K562 (cell line): ENCODE measurements at regions not wholly inside any gene's neighbourhood (a gene's known extent, or its start where the extent isn't known, plus 50 kb on each side); places are given as distances from the start of the nearest gene placed in this dataset.

ENCODE experiments used
- ATAC-seq: fragments of 200-7000 bp; cut with Tn5 transposase; 3 replicates; pipeline ENCODE4 v1.9.1; 2020; ENCODE audit warnings: moderate library complexity
- BruUV-seq: library from RNA; stranded (reverse); fragments of 400-500 nt; replicated peaks from 2 replicates; lab custom pipeline; 2021; lab: Mats Ljungman, UMichigan
- CTCF ChIA-PET: fragments of 300-600 bp; formaldehyde crosslinking; extraction: SDS; loops from one replicate; lab custom pipeline; 2021; ENCODE audit warnings: low intra/inter-chr PET ratio; lab: Yijun Ruan, JAX
- POLR2A ChIA-PET: fragments of 300-600, 350-650 bp; sonication (Branson Sonifier 250); formaldehyde crosslinking; extraction: SDS; loops from one replicate; lab custom pipeline; 2021; ENCODE audit warnings: antibody characterized with exemption, inconsistent platforms; lab: Yijun Ruan, JAX
- DNase-seq, 4 experiments: peaks; one replicate each; pipeline versions ENCODE4 v3.0.0 to v3.0.0-alpha.2; 2011 to 2018; ENCODE audit warnings: low spot score in 3 of 4, mixed read lengths in 3 of 4; ENCODE audit errors: extremely low read depth in 1 of 4
- FAIRE-seq: peaks from 2 replicates; lab custom pipeline; 2011; peaks lifted over from hg19 to GRCh38; lab: Jason Lieb, UNC
- H2AFZ ChIP-seq: 2 replicates; pipeline ENCODE4 v1.6.0; 2011; ENCODE audit warnings: low read depth, low read length, control low read depth, inconsistent platforms
- H3K27ac ChIP-seq: fragments of 200-600 bp; 3 replicates; pipeline ENCODE4 v1.8.0; 2011; ENCODE audit warnings: low read depth, mild to moderate bottlenecking, control low read depth, inconsistent platforms, low read length, moderate library complexity, mixed read lengths; ENCODE audit errors: extremely low read depth
- H3K27me3 ChIP-seq, 2 experiments: fragments of 300-600 bp in 1 of 2; 2 replicates in 1 of 2; 3 replicates in 1 of 2; pipeline versions ENCODE4 v1.6.0 to v1.8.0; 2011; ENCODE audit warnings: inconsistent platforms in 2 of 2, low read length in 2 of 2, mild to moderate bottlenecking in 1 of 2, mixed read lengths in 1 of 2, moderate library complexity in 1 of 2; ENCODE audit not compliant: control insufficient read depth in 2 of 2, insufficient read depth in 2 of 2
- H3K36me3 ChIP-seq: fragments of 300-600 bp; 3 replicates; pipeline ENCODE4 v1.8.0; 2011; ENCODE audit warnings: mild to moderate bottlenecking, low read length, inconsistent platforms; ENCODE audit not compliant: control insufficient read depth, insufficient read depth
- H3K4me1 ChIP-seq, 2 experiments: fragments of 200-600 bp in 1 of 2; replicated peaks in 1 of 2; 2 replicates in 1 of 2; 3 replicates in 1 of 2; pipeline versions ENCODE4 v1.5.1 to v1.8.0; 2011; ENCODE audit warnings: inconsistent platforms in 2 of 2, low read length in 2 of 2, mild to moderate bottlenecking in 1 of 2, mixed read lengths in 1 of 2, moderate library complexity in 1 of 2; ENCODE audit not compliant: control insufficient read depth in 2 of 2, insufficient read depth in 2 of 2
- H3K4me2 ChIP-seq: 2 replicates; pipeline ENCODE4 v1.6.1; 2011; ENCODE audit warnings: low read length, control low read depth, inconsistent platforms, mixed read lengths; ENCODE audit not compliant: insufficient read depth
- H3K4me3 ChIP-seq: fragments of 200-600 bp; sonication (generic), shearing (Covaris generic); 2 replicates; pipeline ENCODE4 v1.5.1; 2016; ENCODE audit warnings: control low read depth, inconsistent platforms
- H3K79me2 ChIP-seq: fragments of 200-600 bp; 3 replicates; pipeline ENCODE4 v1.8.0; 2011; ENCODE audit warnings: low read length, inconsistent platforms; ENCODE audit not compliant: control insufficient read depth, insufficient read depth
- H3K9ac ChIP-seq, 2 experiments: 2 replicates each; pipeline versions ENCODE4 v1.6.0 to v1.6.1; 2011; ENCODE audit warnings: low read depth in 2 of 2, low read length in 2 of 2, control low read depth in 1 of 2, inconsistent platforms in 1 of 2, mild to moderate bottlenecking in 1 of 2, mixed read lengths in 1 of 2; ENCODE audit not compliant: insufficient read depth in 1 of 2
- H3K9me1 ChIP-seq: one replicate; pipeline ENCODE4 v1.6.0; 2011; ENCODE audit warnings: inconsistent platforms, mild to moderate bottlenecking, low read length, moderate library complexity; ENCODE audit not compliant: control insufficient read depth, insufficient read depth
- H3K9me3 ChIP-seq: replicated peaks from 2 replicates; pipeline ENCODE4 v1.5.1; 2011; ENCODE audit warnings: low read depth, low read length, inconsistent platforms; ENCODE audit not compliant: control insufficient read depth, insufficient read depth
- H4K20me1 ChIP-seq: replicated peaks from 2 replicates; pipeline ENCODE4 v1.6.1; 2011; ENCODE audit warnings: low read length, inconsistent platforms, mixed read lengths; ENCODE audit not compliant: control insufficient read depth, insufficient read depth
- BHLHE40 ChIP-seq: IDR thresholded peaks from 2 replicates; pipeline ENCODE4 v1.6.1; 2011; ENCODE audit warnings: low read length, improper control_type of control experiment
- DNMT1 ChIP-seq: fragments of 450-650 bp; IDR thresholded peaks from 2 replicates; pipeline ENCODE4 v1.6.1; 2016; ENCODE audit warnings: antibody characterized with exemption, mild to moderate bottlenecking
- RAD21 ChIP-seq, 2 experiments: fragments of 250-450 bp in 1 of 2; fragments of 450-650 bp in 1 of 2; sonication (Bioruptor Pico) in 1 of 2; formaldehyde crosslinking in 1 of 2; IDR thresholded peaks in 1 of 2; conservative IDR thresholded peaks in 1 of 2; 2 replicates each; pipeline versions ENCODE4 v1.4.0 to v1.8.0; 2020 to 2022; ENCODE audit warnings: mild to moderate bottlenecking in 2 of 2, moderate library complexity in 1 of 2
- SMC3 ChIP-seq: conservative IDR thresholded peaks from 2 replicates; pipeline ENCODE4 v1.6.1; 2011; ENCODE audit warnings: low read depth, low read length, improper control_type of control experiment; ENCODE audit not compliant: insufficient read depth
- WGBS: fragments of 100-300 bp; shearing (Covaris generic); methylation state at CpG from one replicate; pipeline ENCODE4 v1.1.6; 2016; ENCODE audit warnings: low coverage, mixed read lengths; ENCODE audit not compliant: insufficient coverage; ENCODE audit errors: missing lambda C conversion rate; 5-methylcytosine and 5-hydroxymethylcytosine counted together
- in situ Hi-C: fragments of 300-500 bp; cut with MboI; formaldehyde crosslinking; loops from 4 replicates; pipeline ENCODE4 v1.15.0; 2018; ENCODE audit warnings: inconsistent platforms, mixed read lengths
- intact Hi-C: fragments of 100-400 bp; cut with micrococcal nuclease; formaldehyde crosslinking; loops from 2 replicates; pipeline ENCODE4 v1.14.2; 2022
- TF ChIP-seq, protein P1 (sequence below): conservative IDR thresholded peaks from 2 replicates; pipeline ENCODE4 v1.6.1; 2011; ENCODE audit warnings: low read depth, mild to moderate bottlenecking, low read length; ENCODE audit not compliant: control insufficient read depth
- TF ChIP-seq, protein P2 (sequence below): fragments of 450-650 bp; formaldehyde crosslinking; IDR thresholded peaks from 2 replicates; pipeline ENCODE4 v1.4.0; 2020; ENCODE audit warnings: mild to moderate bottlenecking, mixed read lengths
- TF ChIP-seq, protein P3 (sequence below): fragments of 450-650 bp; formaldehyde crosslinking; IDR thresholded peaks from 2 replicates; pipeline ENCODE4 v1.4.0; 2020; ENCODE audit warnings: mild to moderate bottlenecking, moderate library complexity

DNA sequence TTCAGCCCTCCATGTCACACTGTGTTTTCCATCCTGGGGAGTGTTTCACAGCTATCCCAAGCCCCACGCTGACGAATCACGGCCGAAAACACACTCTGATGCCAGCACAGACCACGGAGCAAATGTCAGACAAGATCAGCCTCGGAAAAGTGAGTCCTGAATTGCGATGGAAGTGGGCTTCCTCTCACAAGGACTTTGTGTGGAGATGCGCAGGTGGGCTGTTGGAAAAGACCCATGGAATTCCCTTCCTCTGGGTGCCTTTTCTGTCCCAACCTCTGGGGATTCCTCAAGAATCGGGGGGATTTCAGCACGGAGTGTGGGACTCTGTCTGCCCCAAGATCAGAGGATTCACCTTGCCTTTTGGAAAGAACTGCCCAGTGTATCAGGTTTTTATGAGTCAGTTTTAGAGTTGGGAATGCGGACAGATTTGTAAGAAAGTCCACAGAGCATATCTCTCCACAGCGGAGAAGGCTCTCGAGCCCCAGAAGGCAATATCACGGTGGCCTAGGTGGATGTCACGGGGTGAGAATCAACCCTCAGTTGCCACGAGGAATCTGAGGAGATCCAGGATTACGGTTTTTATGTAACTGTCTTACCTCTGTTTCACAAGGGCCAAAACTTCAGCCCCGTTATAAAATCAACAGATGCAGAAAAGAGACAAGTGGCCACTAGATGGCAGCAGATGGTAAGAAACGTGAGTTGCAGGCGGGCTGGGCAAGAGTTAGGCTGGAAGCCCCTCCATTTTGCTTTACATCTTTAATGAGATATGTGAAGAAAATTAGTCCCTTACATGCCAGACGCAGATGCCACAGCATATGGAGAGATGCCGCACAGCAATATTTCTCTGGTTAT, 201.9 kb downstream of the DAD1 start:
- no peaks in the 10 kb centered on the region for H3K9me3 ChIP-seq
- peak; percentile 55 to 78 (median 60) for DNase-seq
- H3K79me2 ChIP-seq, result no peaks in the 10 kb centered on the region
- ChIA-PET POLR2A (no interaction called here), CTCF (interaction anchor here (0.6 to 1.5 kb wide), 7 partner anchors 11 to 183 kb away, joined by 3 to 21 read pairs (median 3); no protein-coding TSS in a partner anchor)
- intact Hi-C loops, result loop anchor here (1.0 to 10.0 kb wide), 2 partner anchors 86 to 268 kb away; no protein-coding TSS in a partner anchor
- peaks cover 8 to 19% of the 10 kb centered on the region in 2 experiments; a peak in 3 of 5 replicates for H3K27me3 ChIP-seq
- no TSS peak for BruUV-seq
- no peaks in the 10 kb centered on the region for H3K4me1 ChIP-seq
- no peaks in the 10 kb centered on the region for H3K36me3 ChIP-seq
- no peak overlapping the region for H3K9ac ChIP-seq
- H3K4me3 ChIP-seq, result no peak overlapping the region
- no peak overlapping the region for H3K4me2 ChIP-seq
- H3K9me1 ChIP-seq, result no peaks in the 10 kb centered on the region
- in situ Hi-C loops, result loop anchor here (10.0 kb wide), 1 partner anchor 168 kb away; no protein-coding TSS in a partner anchor
- ATAC-seq, result peak; percentile 77
- peak; percentile 86 for FAIRE-seq
- H3K27ac ChIP-seq, result no peak overlapping the region
- WGBS, result 21% methylated on average over 20 of the region's 22 CpGs
- H2AFZ ChIP-seq, result no peak overlapping the region
- H4K20me1 ChIP-seq, result no peaks in the 10 kb centered on the region
- TF ChIP-seq, protein P1, sequence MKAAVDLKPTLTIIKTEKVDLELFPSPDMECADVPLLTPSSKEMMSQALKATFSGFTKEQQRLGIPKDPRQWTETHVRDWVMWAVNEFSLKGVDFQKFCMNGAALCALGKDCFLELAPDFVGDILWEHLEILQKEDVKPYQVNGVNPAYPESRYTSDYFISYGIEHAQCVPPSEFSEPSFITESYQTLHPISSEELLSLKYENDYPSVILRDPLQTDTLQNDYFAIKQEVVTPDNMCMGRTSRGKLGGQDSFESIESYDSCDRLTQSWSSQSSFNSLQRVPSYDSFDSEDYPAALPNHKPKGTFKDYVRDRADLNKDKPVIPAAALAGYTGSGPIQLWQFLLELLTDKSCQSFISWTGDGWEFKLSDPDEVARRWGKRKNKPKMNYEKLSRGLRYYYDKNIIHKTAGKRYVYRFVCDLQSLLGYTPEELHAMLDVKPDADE, result no peak
- 0 out of 2 replicates have a peak, but pooled peaks have one; percentile 21 for TF ChIP-seq BHLHE40
- TF ChIP-seq, protein P2, sequence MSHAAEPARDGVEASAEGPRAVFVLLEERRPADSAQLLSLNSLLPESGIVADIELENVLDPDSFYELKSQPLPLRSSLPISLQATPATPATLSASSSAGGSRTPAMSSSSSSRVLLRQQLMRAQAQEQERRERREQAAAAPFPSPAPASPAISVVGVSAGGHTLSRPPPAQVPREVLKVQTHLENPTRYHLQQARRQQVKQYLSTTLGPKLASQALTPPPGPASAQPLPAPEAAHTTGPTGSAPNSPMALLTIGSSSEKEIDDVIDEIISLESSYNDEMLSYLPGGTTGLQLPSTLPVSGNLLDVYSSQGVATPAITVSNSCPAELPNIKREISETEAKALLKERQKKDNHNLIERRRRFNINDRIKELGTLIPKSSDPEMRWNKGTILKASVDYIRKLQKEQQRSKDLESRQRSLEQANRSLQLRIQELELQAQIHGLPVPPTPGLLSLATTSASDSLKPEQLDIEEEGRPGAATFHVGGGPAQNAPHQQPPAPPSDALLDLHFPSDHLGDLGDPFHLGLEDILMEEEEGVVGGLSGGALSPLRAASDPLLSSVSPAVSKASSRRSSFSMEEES, result no peak
- TF ChIP-seq RAD21 (CRISPR knock-in tag; conservative IDR thresholded peaks at IDR 0.05 in 1 of 2, IDR thresholded peaks at IDR 0.05 in 1 of 2), result peak; percentile 70 to 85
- TF ChIP-seq SMC3, result peak; percentile 65
- TF ChIP-seq DNMT1, result no peak
- TF ChIP-seq, protein P3, sequence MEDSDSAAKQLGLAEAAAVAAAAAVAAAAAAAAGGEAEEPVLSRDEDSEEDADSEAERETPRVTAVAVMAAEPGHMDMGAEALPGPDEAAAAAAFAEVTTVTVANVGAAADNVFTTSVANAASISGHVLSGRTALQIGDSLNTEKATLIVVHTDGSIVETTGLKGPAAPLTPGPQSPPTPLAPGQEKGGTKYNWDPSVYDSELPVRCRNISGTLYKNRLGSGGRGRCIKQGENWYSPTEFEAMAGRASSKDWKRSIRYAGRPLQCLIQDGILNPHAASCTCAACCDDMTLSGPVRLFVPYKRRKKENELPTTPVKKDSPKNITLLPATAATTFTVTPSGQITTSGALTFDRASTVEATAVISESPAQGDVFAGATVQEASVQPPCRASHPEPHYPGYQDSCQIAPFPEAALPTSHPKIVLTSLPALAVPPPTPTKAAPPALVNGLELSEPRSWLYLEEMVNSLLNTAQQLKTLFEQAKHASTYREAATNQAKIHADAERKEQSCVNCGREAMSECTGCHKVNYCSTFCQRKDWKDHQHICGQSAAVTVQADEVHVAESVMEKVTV (CRISPR knock-in tag), result peak; percentile 39; the same call in 1 of the 2 replicates
